HCT116 (cell line): ENCODE measurements at regions not wholly inside any gene's neighbourhood (a gene's known extent, or its start where the extent isn't known, plus 50 kb on each side); places are given as distances from the start of the nearest gene placed in this dataset.

Experiments
- ATAC-seq: fragments of 200-7000 bp; cut with Tn5 transposase; 2 replicates; pipeline ENCODE4 v1.9.1; 2020; ENCODE audit warnings: mild to moderate bottlenecking, moderate library complexity
- BruUV-seq: library from RNA; stranded (reverse); fragments of 400-500 nt; replicated peaks from 2 replicates; lab custom pipeline; 2021; lab: Mats Ljungman, UMichigan
- CTCF ChIA-PET: fragments of 300-600 bp; sonication (Branson Sonifier 250); formaldehyde crosslinking; loops from one replicate; lab custom pipeline; 2021; ENCODE audit warnings: antibody characterized with exemption; lab: Charles Lee
- POLR2A ChIA-PET: fragments of 300-600, 350-600 bp; sonication (Branson Sonifier 250); formaldehyde crosslinking; loops from one replicate; lab custom pipeline; 2021; ENCODE audit warnings: antibody characterized with exemption; lab: Charles Lee
- RAD21 ChIA-PET, 2 experiments: fragments of 300-600 bp; sonication (Branson Sonifier 250); formaldehyde crosslinking; loops; one replicate each; lab custom pipeline; 2023; ENCODE audit warnings: low total read pairs in 2 of 2; ENCODE audit not compliant: uncharacterized antibody in 2 of 2, unreplicated experiment in 2 of 2, low non-redundant PET in 1 of 2; lab: Charles Lee
- DNase-seq: peaks from one replicate; pipeline ENCODE4 v3.0.0-alpha.2; 2010; ENCODE audit warnings: low read depth, low spot score
- H2AFZ ChIP-seq: fragments of 200-600 bp; shearing (Covaris generic), sonication (generic); 2 replicates; pipeline ENCODE4 v1.6.1; 2017; ENCODE audit warnings: low read depth, mixed run types, mixed read lengths, antibody characterized with exemption, low read length; ENCODE audit not compliant: poor library complexity, severe bottlenecking
- H3K27ac ChIP-seq: 2 replicates; pipeline ENCODE4 v1.5.1; 2012; ENCODE audit warnings: low read depth, low read length
- H3K27me3 ChIP-seq: fragments of 200-600 bp; sonication (generic); 2 replicates; pipeline ENCODE4 v1.6.1; 2016; ENCODE audit warnings: mixed run types, low read length, mixed read lengths; ENCODE audit not compliant: insufficient read depth
- H3K36me3 ChIP-seq, 2 experiments: fragments of 200-500 bp in 1 of 2; fragments of 200-600 bp in 1 of 2; sonication (Bioruptor generic) in 1 of 2; sonication (generic) in 1 of 2; 2 replicates each; pipeline versions ENCODE4 v1.5.1 to v1.6.1; 2014 to 2016; ENCODE audit warnings: low read length in 2 of 2, inconsistent platforms in 1 of 2, mixed read lengths in 1 of 2, mixed run types in 1 of 2; ENCODE audit not compliant: insufficient read depth in 2 of 2, control insufficient read depth in 1 of 2
- H3K4me1 ChIP-seq, 2 experiments: fragments of 200-600 bp in 1 of 2; sonication (generic) in 1 of 2; 2 replicates each; pipeline versions ENCODE4 v1.5.1 to v1.6.1; 2012 to 2017; ENCODE audit warnings: low read length in 2 of 2, inconsistent platforms in 1 of 2, mild to moderate bottlenecking in 1 of 2, mixed read lengths in 1 of 2, mixed run types in 1 of 2, moderate library complexity in 1 of 2; ENCODE audit not compliant: insufficient read depth in 2 of 2, control insufficient read depth in 1 of 2
- H3K4me2 ChIP-seq: fragments of 200-600 bp; sonication (generic); 2 replicates; pipeline ENCODE4 v1.6.1; 2017; ENCODE audit warnings: mixed run types, low read length, mixed read lengths
- H3K4me3 ChIP-seq, 2 experiments: fragments of 200-600 bp in 1 of 2; sonication (generic) in 1 of 2; replicated peaks in 1 of 2; 2 replicates each; pipeline ENCODE4 v1.5.1; 2011 to 2016; ENCODE audit warnings: low read length in 2 of 2, control low read depth in 1 of 2, low read depth in 1 of 2, mild to moderate bottlenecking in 1 of 2, mixed read lengths in 1 of 2, mixed run types in 1 of 2
- H3K79me2 ChIP-seq: fragments of 200-600 bp; sonication (generic); 2 replicates; pipeline ENCODE4 v1.6.1; 2017; ENCODE audit warnings: mild to moderate bottlenecking, mixed run types, low read length, moderate library complexity, mixed read lengths; ENCODE audit not compliant: insufficient read depth
- H3K9ac ChIP-seq: fragments of 200-600 bp; sonication (generic); 2 replicates; pipeline ENCODE4 v1.6.1; 2016; ENCODE audit warnings: low read length, mixed read lengths
- H3K9me2 ChIP-seq: fragments of 200-600 bp; sonication (generic), shearing (Covaris generic); 2 replicates; pipeline ENCODE4 v1.6.1; 2017; ENCODE audit warnings: mixed run types, mild to moderate bottlenecking, moderate library complexity; ENCODE audit not compliant: insufficient read depth
- H3K9me3 ChIP-seq, 2 experiments: fragments of 200-500 bp in 1 of 2; fragments of 200-600 bp in 1 of 2; sonication (Bioruptor generic) in 1 of 2; sonication (generic) in 1 of 2; 2 replicates each; pipeline ENCODE4 v1.6.1; 2014 to 2017; ENCODE audit warnings: low read length in 2 of 2, mixed read lengths in 2 of 2, inconsistent platforms in 1 of 2, low read depth in 1 of 2, mild to moderate bottlenecking in 1 of 2, mixed run types in 1 of 2, moderate library complexity in 1 of 2; ENCODE audit not compliant: control insufficient read depth in 1 of 2, insufficient read depth in 1 of 2
- H4K20me1 ChIP-seq: fragments of 200-600 bp; sonication (generic), shearing (Covaris generic); 2 replicates; pipeline ENCODE4 v1.6.1; 2017; ENCODE audit warnings: mixed run types, mild to moderate bottlenecking, moderate library complexity; ENCODE audit not compliant: insufficient read depth
- ATF3 ChIP-seq: IDR thresholded peaks from 2 replicates; pipeline ENCODE4 v1.6.1; 2012
- EGR1 ChIP-seq: IDR thresholded peaks from 2 replicates; pipeline ENCODE4 v1.6.1; 2012; ENCODE audit warnings: low read depth
- ELF1 ChIP-seq: IDR thresholded peaks from 2 replicates; pipeline ENCODE4 v1.6.1; 2012; ENCODE audit warnings: low read depth, borderline replicate concordance
- EZH2 ChIP-seq: fragments of 200-600 bp; sonication (generic); IDR thresholded peaks from 2 replicates; pipeline ENCODE4 v1.6.1; 2017; ENCODE audit warnings: antibody characterized with exemption, mixed run types
- EZH2phosphoT487 ChIP-seq: fragments of 200-600 bp; IDR thresholded peaks from 2 replicates; pipeline ENCODE4 v1.6.1; 2018; ENCODE audit warnings: antibody characterized with exemption, borderline replicate concordance
- JUND ChIP-seq: IDR thresholded peaks from 2 replicates; pipeline ENCODE4 v1.6.1; 2012
- POLR2A ChIP-seq: IDR thresholded peaks from 2 replicates; pipeline ENCODE4 v1.7.0; 2011; ENCODE audit warnings: borderline replicate concordance; ENCODE audit not compliant: insufficient read depth, insufficient read length; ENCODE audit errors: extremely low read depth
- POLR2AphosphoS5 ChIP-seq: IDR thresholded peaks from 2 replicates; pipeline ENCODE4 v1.6.1; 2011; ENCODE audit warnings: mild to moderate bottlenecking, low read depth, low read length, moderate library complexity
- RAD21 ChIP-seq: IDR thresholded peaks from 2 replicates; pipeline ENCODE4 v1.6.1; 2012; ENCODE audit warnings: low read depth, mild to moderate bottlenecking
- REST ChIP-seq: IDR thresholded peaks from 2 replicates; pipeline ENCODE4 v1.6.1; 2012; ENCODE audit warnings: low read depth
- SIN3A ChIP-seq: IDR thresholded peaks from 2 replicates; pipeline ENCODE4 v1.6.1; 2012; ENCODE audit warnings: low read depth
- SP1 ChIP-seq: IDR thresholded peaks from 2 replicates; pipeline ENCODE4 v1.6.1; 2012; ENCODE audit warnings: low read depth
- SRF ChIP-seq: IDR thresholded peaks from 2 replicates; pipeline ENCODE4 v1.6.1; 2012; ENCODE audit warnings: low read depth
- TCF7L2 ChIP-seq: IDR thresholded peaks from 2 replicates; pipeline ENCODE4 v1.7.0; 2011; ENCODE audit warnings: borderline replicate concordance, inconsistent platforms; ENCODE audit not compliant: insufficient read depth, insufficient read length; ENCODE audit errors: extremely low read depth
- YY1 ChIP-seq: IDR thresholded peaks from 2 replicates; pipeline ENCODE4 v1.6.1; 2011; ENCODE audit warnings: low read length, low read depth, moderate library complexity, mild to moderate bottlenecking; ENCODE audit not compliant: insufficient replicate concordance; ENCODE audit errors: extremely low read depth
- ZBTB33 ChIP-seq: IDR thresholded peaks from 2 replicates; pipeline ENCODE4 v1.6.1; 2011; ENCODE audit warnings: mild to moderate bottlenecking, low read length, moderate library complexity; ENCODE audit not compliant: insufficient replicate concordance; ENCODE audit errors: extremely low read depth
- ZFX ChIP-seq: fragments of 450-650 bp; IDR thresholded peaks from 2 replicates; pipeline ENCODE4 v1.6.1; 2017
- ZNF274 ChIP-seq: fragments of 200-500 bp; sonication (Bioruptor generic); IDR thresholded peaks from 2 replicates; pipeline ENCODE4 v1.6.1; 2014; ENCODE audit warnings: mild to moderate bottlenecking, low read depth, low read length, inconsistent platforms
- intact Hi-C: fragments of 100-400 bp; cut with micrococcal nuclease; formaldehyde crosslinking; loops from 2 replicates; pipeline ENCODE4 v1.10.0; 2022

DNA sequence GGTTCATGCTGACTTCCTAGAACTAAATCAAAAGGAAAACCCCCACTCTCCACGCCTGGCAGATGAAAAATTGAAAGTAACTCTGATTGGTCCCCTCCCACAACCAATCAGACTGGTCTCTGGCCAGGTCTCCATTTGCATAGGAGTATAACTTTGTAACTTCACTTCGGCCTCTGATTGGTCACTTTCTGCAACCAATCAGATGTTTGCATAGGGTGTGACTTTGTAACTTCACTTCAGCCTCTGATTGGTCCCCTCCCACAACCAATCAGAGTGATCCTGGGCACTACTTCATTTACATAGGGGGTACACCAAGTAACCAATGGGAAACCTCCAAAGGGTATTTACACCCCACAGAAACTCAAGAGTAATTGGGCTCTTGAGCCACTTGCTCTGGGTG is 306.6 kb upstream of the PFKP start:
- ChIA-PET POLR2A (no interaction called here), CTCF (no interaction called here), RAD21 (no interaction called here)
- no peak overlapping the region for H3K9ac ChIP-seq
- no peak for TF ChIP-seq SIN3A
- no peak for TF ChIP-seq YY1
- no peak for TF ChIP-seq JUND
- no peak for TF ChIP-seq ZNF274
- TF ChIP-seq TCF7L2 = no peak
- no peak for TF ChIP-seq ELF1
- TF ChIP-seq ZBTB33 = no peak
- no peak for TF ChIP-seq EZH2
- no peak for TF ChIP-seq EZH2phosphoT487
- no peak for TF ChIP-seq RAD21
- no peak for TF ChIP-seq ZFX
- no peak for TF ChIP-seq POLR2AphosphoS5
- no peak for TF ChIP-seq ATF3
- TF ChIP-seq EGR1 = no peak
- no peak for TF ChIP-seq POLR2A
- TF ChIP-seq SP1 = no peak
- TF ChIP-seq REST = no peak
- no peak for TF ChIP-seq SRF
- no peaks in the 10 kb centered on the region for H3K9me2 ChIP-seq
- ATAC-seq = no peak
- H3K36me3 ChIP-seq = no peaks in the 10 kb centered on the region
- no peak overlapping the region for H2AFZ ChIP-seq
- DNase-seq = no peak
- H4K20me1 ChIP-seq = no peaks in the 10 kb centered on the region
- no peaks in the 10 kb centered on the region for H3K79me2 ChIP-seq
- no peak overlapping the region for H3K4me3 ChIP-seq
- no peaks in the 10 kb centered on the region; a peak in 1 of 4 replicates for H3K9me3 ChIP-seq
- BruUV-seq = no TSS peak
- intact Hi-C loops = no loop called here
- H3K27ac ChIP-seq = no peak overlapping the region
- H3K4me1 ChIP-seq = no peaks in the 10 kb centered on the region
- no peak overlapping the region for H3K4me2 ChIP-seq
- no peaks in the 10 kb centered on the region for H3K27me3 ChIP-seq
